ENCODE measurements at regions not wholly inside any gene's neighbourhood (a gene's known extent, or its start where the extent isn't known, plus 50 kb on each side); places are given as distances from the start of the nearest gene placed in this dataset.

DNA sequence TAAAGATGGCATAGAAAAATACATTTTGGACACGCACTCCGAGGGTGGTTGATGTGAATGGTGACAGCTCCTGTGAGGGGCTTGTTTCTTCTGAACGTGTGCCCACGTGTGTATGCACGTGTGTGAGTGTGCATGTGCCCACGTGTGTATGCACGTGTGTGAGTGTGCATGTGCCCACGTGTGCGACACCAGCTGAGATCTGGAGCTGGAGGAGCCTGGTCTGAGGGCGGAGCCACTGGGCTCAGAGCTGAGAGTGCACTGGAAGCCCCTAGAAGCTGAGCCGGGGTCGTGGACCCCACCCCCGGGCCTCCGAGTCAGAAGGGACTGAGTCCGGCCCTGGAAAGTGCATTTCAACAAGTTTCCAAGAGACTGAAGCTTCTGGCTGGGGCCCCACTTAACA, 282.5 kb upstream of the IRX4 start:
- Mint-ChIP-seq H3K27me3 (ENCODE audit: insufficient read depth, low read depth, poor library complexity) (peaks cover 16% of the 10 kb centered on the region), H3K9me3 (no peaks in the 10 kb centered on the region; the same call in 2 of the 3 replicates), H3K4me3 (no peak overlapping the region), H3K27ac (no peak overlapping the region; the same call in 1 of the 2 replicates), H3K4me1 (peaks cover 26% of the 10 kb centered on the region), H3K36me3 (ENCODE audit: low read depth) (no peaks in the 10 kb centered on the region)
- Histone ChIP-seq H3F3A (replicated peaks; ENCODE audit: low read depth) (0 out of 2 replicates have a peak, but pooled peaks cover 5% of the 10 kb centered on the region), H3K27ac (ENCODE audit: low read depth) (no peak overlapping the region), H4K20me1 (replicated peaks; ENCODE audit: insufficient read depth) (no peaks in the 10 kb centered on the region), H3K27me3 (ENCODE audit: insufficient read depth) (no peaks in the 10 kb centered on the region), H3K9me2 (ENCODE audit: insufficient read depth) (no peaks in the 10 kb centered on the region), H3K36me3 (ENCODE audit: insufficient read depth) (no peaks in the 10 kb centered on the region), H3K4me2 (peak overlapping the region; percentile 73; the same call in 1 of the 2 replicates), H3K4me3 (peak overlapping the region; percentile 29; the same call in 1 of the 2 replicates), H2AFZ (no peak overlapping the region), H3K79me2 (replicated peaks; ENCODE audit: insufficient read depth) (no peaks in the 10 kb centered on the region), H3K4me1 (ENCODE audit: insufficient read depth) (peaks cover 22% of the 10 kb centered on the region)
- ATAC-seq: no peak; the same call in 2 of the 3 replicates
- TF ChIP-seq, protein P1, sequence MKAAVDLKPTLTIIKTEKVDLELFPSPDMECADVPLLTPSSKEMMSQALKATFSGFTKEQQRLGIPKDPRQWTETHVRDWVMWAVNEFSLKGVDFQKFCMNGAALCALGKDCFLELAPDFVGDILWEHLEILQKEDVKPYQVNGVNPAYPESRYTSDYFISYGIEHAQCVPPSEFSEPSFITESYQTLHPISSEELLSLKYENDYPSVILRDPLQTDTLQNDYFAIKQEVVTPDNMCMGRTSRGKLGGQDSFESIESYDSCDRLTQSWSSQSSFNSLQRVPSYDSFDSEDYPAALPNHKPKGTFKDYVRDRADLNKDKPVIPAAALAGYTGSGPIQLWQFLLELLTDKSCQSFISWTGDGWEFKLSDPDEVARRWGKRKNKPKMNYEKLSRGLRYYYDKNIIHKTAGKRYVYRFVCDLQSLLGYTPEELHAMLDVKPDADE (IDR thresholded peaks at IDR 0.05): no peak
- TF ChIP-seq EZH2 (IDR thresholded peaks at IDR 0.05; ENCODE audit: low read depth, unreplicated experiment) (no peak), POLR2AphosphoS5 (IDR thresholded peaks at IDR 0.05; ENCODE audit: low read depth) (no peak), ZNF331 (CRISPR knock-in tag; IDR thresholded peaks at IDR 0.05; ENCODE audit: low read depth) (no peak)
- TF ChIP-seq, protein P2, sequence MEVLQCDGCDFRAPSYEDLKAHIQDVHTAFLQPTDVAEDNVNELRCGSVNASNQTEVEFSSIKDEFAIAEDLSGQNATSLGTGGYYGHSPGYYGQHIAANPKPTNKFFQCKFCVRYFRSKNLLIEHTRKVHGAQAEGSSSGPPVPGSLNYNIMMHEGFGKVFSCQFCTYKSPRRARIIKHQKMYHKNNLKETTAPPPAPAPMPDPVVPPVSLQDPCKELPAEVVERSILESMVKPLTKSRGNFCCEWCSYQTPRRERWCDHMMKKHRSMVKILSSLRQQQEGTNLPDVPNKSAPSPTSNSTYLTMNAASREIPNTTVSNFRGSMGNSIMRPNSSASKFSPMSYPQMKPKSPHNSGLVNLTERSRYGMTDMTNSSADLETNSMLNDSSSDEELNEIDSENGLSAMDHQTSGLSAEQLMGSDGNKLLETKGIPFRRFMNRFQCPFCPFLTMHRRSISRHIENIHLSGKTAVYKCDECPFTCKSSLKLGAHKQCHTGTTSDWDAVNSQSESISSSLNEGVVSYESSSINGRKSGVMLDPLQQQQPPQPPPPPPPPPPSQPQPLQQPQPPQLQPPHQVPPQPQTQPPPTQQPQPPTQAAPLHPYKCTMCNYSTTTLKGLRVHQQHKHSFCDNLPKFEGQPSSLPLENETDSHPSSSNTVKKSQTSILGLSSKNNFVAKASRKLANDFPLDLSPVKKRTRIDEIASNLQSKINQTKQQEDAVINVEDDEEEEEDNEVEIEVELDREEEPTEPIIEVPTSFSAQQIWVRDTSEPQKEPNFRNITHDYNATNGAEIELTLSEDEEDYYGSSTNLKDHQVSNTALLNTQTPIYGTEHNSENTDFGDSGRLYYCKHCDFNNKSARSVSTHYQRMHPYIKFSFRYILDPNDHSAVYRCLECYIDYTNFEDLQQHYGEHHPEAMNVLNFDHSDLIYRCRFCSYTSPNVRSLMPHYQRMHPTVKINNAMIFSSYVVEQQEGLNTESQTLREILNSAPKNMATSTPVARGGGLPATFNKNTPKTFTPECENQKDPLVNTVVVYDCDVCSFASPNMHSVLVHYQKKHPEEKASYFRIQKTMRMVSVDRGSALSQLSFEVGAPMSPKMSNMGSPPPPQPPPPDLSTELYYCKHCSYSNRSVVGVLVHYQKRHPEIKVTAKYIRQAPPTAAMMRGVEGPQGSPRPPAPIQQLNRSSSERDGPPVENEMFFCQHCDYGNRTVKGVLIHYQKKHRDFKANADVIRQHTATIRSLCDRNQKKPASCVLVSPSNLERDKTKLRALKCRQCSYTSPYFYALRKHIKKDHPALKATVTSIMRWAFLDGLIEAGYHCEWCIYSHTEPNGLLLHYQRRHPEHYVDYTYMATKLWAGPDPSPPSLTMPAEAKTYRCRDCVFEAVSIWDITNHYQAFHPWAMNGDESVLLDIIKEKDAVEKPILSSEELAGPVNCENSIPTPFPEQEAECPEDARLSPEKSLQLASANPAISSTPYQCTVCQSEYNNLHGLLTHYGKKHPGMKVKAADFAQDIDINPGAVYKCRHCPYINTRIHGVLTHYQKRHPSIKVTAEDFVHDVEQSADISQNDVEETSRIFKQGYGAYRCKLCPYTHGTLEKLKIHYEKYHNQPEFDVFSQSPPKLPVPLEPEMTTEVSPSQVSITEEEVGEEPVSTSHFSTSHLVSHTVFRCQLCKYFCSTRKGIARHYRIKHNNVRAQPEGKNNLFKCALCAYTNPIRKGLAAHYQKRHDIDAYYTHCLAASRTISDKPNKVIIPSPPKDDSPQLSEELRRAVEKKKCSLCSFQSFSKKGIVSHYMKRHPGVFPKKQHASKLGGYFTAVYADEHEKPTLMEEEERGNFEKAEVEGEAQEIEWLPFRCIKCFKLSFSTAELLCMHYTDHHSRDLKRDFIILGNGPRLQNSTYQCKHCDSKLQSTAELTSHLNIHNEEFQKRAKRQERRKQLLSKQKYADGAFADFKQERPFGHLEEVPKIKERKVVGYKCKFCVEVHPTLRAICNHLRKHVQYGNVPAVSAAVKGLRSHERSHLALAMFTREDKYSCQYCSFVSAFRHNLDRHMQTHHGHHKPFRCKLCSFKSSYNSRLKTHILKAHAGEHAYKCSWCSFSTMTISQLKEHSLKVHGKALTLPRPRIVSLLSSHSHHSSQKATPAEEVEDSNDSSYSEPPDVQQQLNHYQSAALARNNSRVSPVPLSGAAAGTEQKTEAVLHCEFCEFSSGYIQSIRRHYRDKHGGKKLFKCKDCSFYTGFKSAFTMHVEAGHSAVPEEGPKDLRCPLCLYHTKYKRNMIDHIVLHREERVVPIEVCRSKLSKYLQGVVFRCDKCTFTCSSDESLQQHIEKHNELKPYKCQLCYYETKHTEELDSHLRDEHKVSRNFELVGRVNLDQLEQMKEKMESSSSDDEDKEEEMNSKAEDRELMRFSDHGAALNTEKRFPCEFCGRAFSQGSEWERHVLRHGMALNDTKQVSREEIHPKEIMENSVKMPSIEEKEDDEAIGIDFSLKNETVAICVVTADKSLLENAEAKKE (CRISPR knock-in tag; IDR thresholded peaks at IDR 0.05): no peak
- TF ChIP-seq, protein P3, sequence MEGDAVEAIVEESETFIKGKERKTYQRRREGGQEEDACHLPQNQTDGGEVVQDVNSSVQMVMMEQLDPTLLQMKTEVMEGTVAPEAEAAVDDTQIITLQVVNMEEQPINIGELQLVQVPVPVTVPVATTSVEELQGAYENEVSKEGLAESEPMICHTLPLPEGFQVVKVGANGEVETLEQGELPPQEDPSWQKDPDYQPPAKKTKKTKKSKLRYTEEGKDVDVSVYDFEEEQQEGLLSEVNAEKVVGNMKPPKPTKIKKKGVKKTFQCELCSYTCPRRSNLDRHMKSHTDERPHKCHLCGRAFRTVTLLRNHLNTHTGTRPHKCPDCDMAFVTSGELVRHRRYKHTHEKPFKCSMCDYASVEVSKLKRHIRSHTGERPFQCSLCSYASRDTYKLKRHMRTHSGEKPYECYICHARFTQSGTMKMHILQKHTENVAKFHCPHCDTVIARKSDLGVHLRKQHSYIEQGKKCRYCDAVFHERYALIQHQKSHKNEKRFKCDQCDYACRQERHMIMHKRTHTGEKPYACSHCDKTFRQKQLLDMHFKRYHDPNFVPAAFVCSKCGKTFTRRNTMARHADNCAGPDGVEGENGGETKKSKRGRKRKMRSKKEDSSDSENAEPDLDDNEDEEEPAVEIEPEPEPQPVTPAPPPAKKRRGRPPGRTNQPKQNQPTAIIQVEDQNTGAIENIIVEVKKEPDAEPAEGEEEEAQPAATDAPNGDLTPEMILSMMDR (conservative IDR thresholded peaks at IDR 0.05; ENCODE audit: low read depth in 2 of 2): no peak
- DNase-seq (ENCODE audit: low spot score): no peak

Data from GM23338 (cell line).